ENCODE measurements at regions not wholly inside any gene's neighbourhood (a gene's known extent, or its start where the extent isn't known, plus 50 kb on each side); places are given as distances from the start of the nearest gene placed in this dataset.

GRCh38 chr4:54499308-54500074, 158.3 kb upstream of the KIT start:
- Histone ChIP-seq H3K36me3 (ENCODE audit: insufficient read depth, low read length) (no peaks in the 10 kb centered on the region), H2AFZ (ENCODE audit: low read length) (no peak overlapping the region), H3K9ac (ENCODE audit: low read length) (no peak overlapping the region), H3K4me3 (ENCODE audit: low read length) (no peak overlapping the region), H3K9me2 (replicated peaks; ENCODE audit: insufficient read depth, low read length) (no peaks in the 10 kb centered on the region), H4K20me1 (ENCODE audit: insufficient read depth, low read depth, low read length) (no peaks in the 10 kb centered on the region), H3K27me3 (ENCODE audit: low read length) (no peaks in the 10 kb centered on the region), H3K4me1 (ENCODE audit: low read length) (no peaks in the 10 kb centered on the region), H3K9me3 (ENCODE audit: low read length) (no peaks in the 10 kb centered on the region), H3K79me2 (ENCODE audit: low read length) (no peaks in the 10 kb centered on the region), H3K4me2 (ENCODE audit: low read depth, low read length, poor library complexity, severe bottlenecking) (no peak overlapping the region), H3K27ac (ENCODE audit: low read length) (no peak overlapping the region)
- no peak for DNase-seq

GRCh38 chr4:54505362-54505761, 152.4 kb upstream of the KIT start:
- H3K27me3 ChIP-seq (ENCODE audit: low read length): 0 out of 2 replicates have a peak, but pooled peaks cover 3% of the 10 kb centered on the region
- no peak overlapping the region for H3K27ac ChIP-seq (ENCODE audit: low read length)
- H4K20me1 ChIP-seq (ENCODE audit: insufficient read depth, low read depth, low read length): no peaks in the 10 kb centered on the region
- H3K9ac ChIP-seq (ENCODE audit: low read length): no peak overlapping the region
- H3K36me3 ChIP-seq (ENCODE audit: insufficient read depth, low read length): no peaks in the 10 kb centered on the region
- no peak overlapping the region for H2AFZ ChIP-seq (ENCODE audit: low read length)
- H3K9me2 ChIP-seq (replicated peaks; ENCODE audit: insufficient read depth, low read length): no peaks in the 10 kb centered on the region
- no peak for DNase-seq
- no peaks in the 10 kb centered on the region for H3K4me1 ChIP-seq (ENCODE audit: low read length)
- no peak overlapping the region for H3K4me2 ChIP-seq (ENCODE audit: low read depth, low read length, poor library complexity, severe bottlenecking)
- H3K79me2 ChIP-seq (ENCODE audit: low read length): no peaks in the 10 kb centered on the region
- peaks cover 7% of the 10 kb centered on the region for H3K9me3 ChIP-seq (ENCODE audit: low read length)
- no peak overlapping the region for H3K4me3 ChIP-seq (ENCODE audit: low read length)

- H3K4me3 ChIP-seq (ENCODE audit: low read length): no peak overlapping the region
- no peak overlapping the region for H2AFZ ChIP-seq (ENCODE audit: low read length)
- H3K27me3 ChIP-seq (ENCODE audit: low read length): 0 out of 2 replicates have a peak, but pooled peaks cover 3% of the 10 kb centered on the region
- no peaks in the 10 kb centered on the region for H3K4me1 ChIP-seq (ENCODE audit: low read length)
- no peak for DNase-seq
- no peaks in the 10 kb centered on the region for H4K20me1 ChIP-seq (ENCODE audit: insufficient read depth, low read depth, low read length)
- H3K36me3 ChIP-seq (ENCODE audit: insufficient read depth, low read length): no peaks in the 10 kb centered on the region
- H3K79me2 ChIP-seq (ENCODE audit: low read length): no peaks in the 10 kb centered on the region
- no peaks in the 10 kb centered on the region for H3K9me2 ChIP-seq (replicated peaks; ENCODE audit: insufficient read depth, low read length)
- no peak overlapping the region for H3K9ac ChIP-seq (ENCODE audit: low read length)
- H3K4me2 ChIP-seq (ENCODE audit: low read depth, low read length, poor library complexity, severe bottlenecking): no peak overlapping the region
- no peak overlapping the region for H3K27ac ChIP-seq (ENCODE audit: low read length)
- peaks cover 7% of the 10 kb centered on the region for H3K9me3 ChIP-seq (ENCODE audit: low read length)
These were observed 151.8 kb upstream of the KIT start for GRCh38 chr4:54505996-54506395.

- Histone ChIP-seq H2AFZ (ENCODE audit: low read length) (no peak overlapping the region), H3K9ac (ENCODE audit: low read length) (no peak overlapping the region), H3K27me3 (ENCODE audit: low read length) (0 out of 2 replicates have a peak, but pooled peaks cover 3% of the 10 kb centered on the region), H3K79me2 (ENCODE audit: low read length) (no peaks in the 10 kb centered on the region), H4K20me1 (ENCODE audit: insufficient read depth, low read depth, low read length) (no peaks in the 10 kb centered on the region), H3K4me2 (ENCODE audit: low read depth, low read length, poor library complexity, severe bottlenecking) (no peak overlapping the region), H3K9me2 (replicated peaks; ENCODE audit: insufficient read depth, low read length) (no peaks in the 10 kb centered on the region), H3K4me1 (ENCODE audit: low read length) (no peaks in the 10 kb centered on the region), H3K36me3 (ENCODE audit: insufficient read depth, low read length) (no peaks in the 10 kb centered on the region), H3K4me3 (ENCODE audit: low read length) (no peak overlapping the region), H3K9me3 (ENCODE audit: low read length) (peaks cover 7% of the 10 kb centered on the region), H3K27ac (ENCODE audit: low read length) (no peak overlapping the region)
- DNase-seq: no peak
These were observed 148.7 kb upstream of the KIT start for GRCh38 chr4:54509057-54509456.

GRCh38 chr4:54513204-54513603, 144.6 kb upstream of the KIT start:
- Histone ChIP-seq H3K27me3 (ENCODE audit: low read length) (no peaks in the 10 kb centered on the region), H3K4me2 (ENCODE audit: low read depth, low read length, poor library complexity, severe bottlenecking) (no peak overlapping the region), H3K4me3 (ENCODE audit: low read length) (no peak overlapping the region), H4K20me1 (ENCODE audit: insufficient read depth, low read depth, low read length) (no peaks in the 10 kb centered on the region), H2AFZ (ENCODE audit: low read length) (no peak overlapping the region), H3K79me2 (ENCODE audit: low read length) (no peaks in the 10 kb centered on the region), H3K9me3 (ENCODE audit: low read length) (no peaks in the 10 kb centered on the region), H3K9me2 (replicated peaks; ENCODE audit: insufficient read depth, low read length) (no peaks in the 10 kb centered on the region), H3K4me1 (ENCODE audit: low read length) (no peaks in the 10 kb centered on the region), H3K9ac (ENCODE audit: low read length) (no peak overlapping the region), H3K27ac (ENCODE audit: low read length) (no peak overlapping the region), H3K36me3 (ENCODE audit: insufficient read depth, low read length) (no peaks in the 10 kb centered on the region)
- DNase-seq: no peak

GRCh38 chr4:54513741-54514140, 144.0 kb upstream of the KIT start:
- H3K4me2 ChIP-seq (ENCODE audit: low read depth, low read length, poor library complexity, severe bottlenecking): no peak overlapping the region
- no peak overlapping the region for H3K4me3 ChIP-seq (ENCODE audit: low read length)
- H3K27ac ChIP-seq (ENCODE audit: low read length): no peak overlapping the region
- H3K36me3 ChIP-seq (ENCODE audit: insufficient read depth, low read length): no peaks in the 10 kb centered on the region
- no peaks in the 10 kb centered on the region for H3K9me3 ChIP-seq (ENCODE audit: low read length)
- no peaks in the 10 kb centered on the region for H4K20me1 ChIP-seq (ENCODE audit: insufficient read depth, low read depth, low read length)
- H2AFZ ChIP-seq (ENCODE audit: low read length): no peak overlapping the region
- no peaks in the 10 kb centered on the region for H3K9me2 ChIP-seq (replicated peaks; ENCODE audit: insufficient read depth, low read length)
- H3K27me3 ChIP-seq (ENCODE audit: low read length): no peaks in the 10 kb centered on the region
- H3K4me1 ChIP-seq (ENCODE audit: low read length): no peaks in the 10 kb centered on the region
- H3K9ac ChIP-seq (ENCODE audit: low read length): no peak overlapping the region
- no peak for DNase-seq
- no peaks in the 10 kb centered on the region for H3K79me2 ChIP-seq (ENCODE audit: low read length)

GRCh38 chr4:54516556-54517215, 141.1 kb upstream of the KIT start:
- Histone ChIP-seq H3K27ac (ENCODE audit: low read length) (no peak overlapping the region), H3K79me2 (ENCODE audit: low read length) (no peaks in the 10 kb centered on the region), H3K9me2 (replicated peaks; ENCODE audit: insufficient read depth, low read length) (no peaks in the 10 kb centered on the region), H3K27me3 (ENCODE audit: low read length) (no peaks in the 10 kb centered on the region), H4K20me1 (ENCODE audit: insufficient read depth, low read depth, low read length) (no peaks in the 10 kb centered on the region), H3K4me1 (ENCODE audit: low read length) (no peaks in the 10 kb centered on the region), H3K9ac (ENCODE audit: low read length) (no peak overlapping the region), H3K4me3 (ENCODE audit: low read length) (no peak overlapping the region), H3K9me3 (ENCODE audit: low read length) (no peaks in the 10 kb centered on the region), H3K36me3 (ENCODE audit: insufficient read depth, low read length) (no peaks in the 10 kb centered on the region), H2AFZ (ENCODE audit: low read length) (no peak overlapping the region), H3K4me2 (ENCODE audit: low read depth, low read length, poor library complexity, severe bottlenecking) (no peak overlapping the region)
- no peak for DNase-seq

GRCh38 chr4:54517781-54518444, 139.8 kb upstream of the KIT start:
- H3K79me2 ChIP-seq (ENCODE audit: low read length): no peaks in the 10 kb centered on the region
- no peak overlapping the region for H3K4me2 ChIP-seq (ENCODE audit: low read depth, low read length, poor library complexity, severe bottlenecking)
- no peak for DNase-seq

More at GRCh38 chr4:54517781-54518444, 139.8 kb upstream of the KIT start:
- no peak overlapping the region for H3K27ac ChIP-seq (ENCODE audit: low read length)
- no peaks in the 10 kb centered on the region for H3K4me1 ChIP-seq (ENCODE audit: low read length)
- H3K9ac ChIP-seq (ENCODE audit: low read length): no peak overlapping the region
- H3K27me3 ChIP-seq (ENCODE audit: low read length): no peaks in the 10 kb centered on the region
- H3K9me2 ChIP-seq (replicated peaks; ENCODE audit: insufficient read depth, low read length): no peaks in the 10 kb centered on the region
- H3K9me3 ChIP-seq (ENCODE audit: low read length): no peaks in the 10 kb centered on the region
- H3K36me3 ChIP-seq (ENCODE audit: insufficient read depth, low read length): no peaks in the 10 kb centered on the region
- H3K4me3 ChIP-seq (ENCODE audit: low read length): no peak overlapping the region
- H4K20me1 ChIP-seq (ENCODE audit: insufficient read depth, low read depth, low read length): no peaks in the 10 kb centered on the region
- no peak overlapping the region for H2AFZ ChIP-seq (ENCODE audit: low read length)

Measured in Karpas-422 (cell line).